ENCODE measurements at regions not wholly inside any gene's neighbourhood (a gene's known extent, or its start where the extent isn't known, plus 50 kb on each side); places are given as distances from the start of the nearest gene placed in this dataset.

GRCh38 chr21:15139898-15140297 lies 75.1 kb upstream of the NRIP1 start:
- intact Hi-C loops (cut with micrococcal nuclease), result no loop called here
- Mint-ChIP-seq H3K4me1 (peaks cover 33% of the 10 kb centered on the region), H3K9me3 (no peaks in the 10 kb centered on the region), H3K36me3 (no peaks in the 10 kb centered on the region), H3K4me3 (no peak overlapping the region), H3K27ac (no peak overlapping the region), H3K27me3 (ENCODE audit: low read depth in 3 of 3) (peaks cover 0 to 9% (median 1%) of the 10 kb centered on the region in 3 donors)
- H3K9ac ChIP-seq (ENCODE audit: insufficient read depth, low read length, poor library complexity, severe bottlenecking), result no peak overlapping the region
- H4K20me1 ChIP-seq (ENCODE audit: insufficient read depth, low read length), result no peaks in the 10 kb centered on the region
- H2AFZ ChIP-seq (ENCODE audit: insufficient read depth, low read depth, low read length, poor library complexity, severe bottlenecking), result no peak overlapping the region
- H3K79me2 ChIP-seq (ENCODE audit: insufficient read depth, low read length), result no peaks in the 10 kb centered on the region
- WGBS (ENCODE audit: insufficient coverage), result 45% methylated on average over 3 of the region's 4 CpGs
- no peaks in the 10 kb centered on the region for H3K27me3 ChIP-seq (ENCODE audit: control insufficient read depth in 2 of 2, insufficient read depth in 2 of 2, low read length in 2 of 2)
- H3K27ac ChIP-seq (ENCODE audit: low read depth in 1 of 2, low read length in 2 of 2), result no peak overlapping the region
- H3K4me3 ChIP-seq (replicated peaks in 1 of 3; ENCODE audit: low read depth in 2 of 3, low read length in 3 of 3), result no peak overlapping the region
- H3K36me3 ChIP-seq (replicated peaks in 1 of 2; ENCODE audit: control insufficient read depth in 1 of 2, insufficient read depth in 2 of 2, low read length in 2 of 2), result no peaks in the 10 kb centered on the region
- TF ChIP-seq CTCF (IDR thresholded peaks at IDR 0.05), result no peak
- H3K9me3 ChIP-seq (replicated peaks in 1 of 2; ENCODE audit: control insufficient read depth in 1 of 2, insufficient read depth in 1 of 2, low read length in 2 of 2), result no peaks in the 10 kb centered on the region
- DNase-seq, result no peak
- peaks cover 22 to 30% of the 10 kb centered on the region in 2 donors for H3K4me1 ChIP-seq (ENCODE audit: control insufficient read depth in 1 of 2, insufficient read depth in 2 of 2, low read length in 2 of 2)
- no peak overlapping the region for H3K4me2 ChIP-seq (replicated peaks; ENCODE audit: extremely low read depth, low read length, poor library complexity, severe bottlenecking)

- H3K4me1 ChIP-seq (ENCODE audit: control insufficient read depth in 1 of 2, insufficient read depth in 2 of 2, low read length in 2 of 2), result peaks cover 18 to 24% of the 10 kb centered on the region in 2 donors
- Mint-ChIP-seq H3K27me3 (ENCODE audit: low read depth in 3 of 3) (peaks cover 0 to 9% (median 1%) of the 10 kb centered on the region in 3 donors), H3K4me1 (peaks cover 30% of the 10 kb centered on the region), H3K4me3 (no peak overlapping the region), H3K36me3 (no peaks in the 10 kb centered on the region), H3K9me3 (no peaks in the 10 kb centered on the region), H3K27ac (no peak overlapping the region)
- no peak overlapping the region for H3K27ac ChIP-seq (ENCODE audit: low read depth in 1 of 2, low read length in 2 of 2)
- no peak for TF ChIP-seq CTCF (IDR thresholded peaks at IDR 0.05)
- H3K4me2 ChIP-seq (replicated peaks; ENCODE audit: extremely low read depth, low read length, poor library complexity, severe bottlenecking), result no peak overlapping the region
- no peaks in the 10 kb centered on the region for H4K20me1 ChIP-seq (ENCODE audit: insufficient read depth, low read length)
- H3K79me2 ChIP-seq (ENCODE audit: insufficient read depth, low read length), result no peaks in the 10 kb centered on the region
- DNase-seq, result no peak
- H3K27me3 ChIP-seq (ENCODE audit: control insufficient read depth in 2 of 2, insufficient read depth in 2 of 2, low read length in 2 of 2), result no peaks in the 10 kb centered on the region
- H3K9me3 ChIP-seq (replicated peaks in 1 of 2; ENCODE audit: control insufficient read depth in 1 of 2, insufficient read depth in 1 of 2, low read length in 2 of 2), result no peaks in the 10 kb centered on the region
- no peak overlapping the region for H3K4me3 ChIP-seq (replicated peaks in 1 of 3; ENCODE audit: low read depth in 2 of 3, low read length in 3 of 3)
- H2AFZ ChIP-seq (ENCODE audit: insufficient read depth, low read depth, low read length, poor library complexity, severe bottlenecking), result no peak overlapping the region
- no peaks in the 10 kb centered on the region for H3K36me3 ChIP-seq (replicated peaks in 1 of 2; ENCODE audit: control insufficient read depth in 1 of 2, insufficient read depth in 2 of 2, low read length in 2 of 2)
- intact Hi-C loops (cut with micrococcal nuclease), result no loop called here
- no peak overlapping the region for H3K9ac ChIP-seq (ENCODE audit: insufficient read depth, low read length, poor library complexity, severe bottlenecking)
- WGBS (ENCODE audit: insufficient coverage), result 51% methylated on average over 4 of the region's 9 CpGs
Observed at GRCh38 chr21:15140321-15141019, 75.7 kb upstream of the NRIP1 start.

Data from CD14-positive monocyte (primary cell).